ENCODE measurements at regions not wholly inside any gene's neighbourhood (a gene's known extent, or its start where the extent isn't known, plus 50 kb on each side); places are given as distances from the start of the nearest gene placed in this dataset.

DNA sequence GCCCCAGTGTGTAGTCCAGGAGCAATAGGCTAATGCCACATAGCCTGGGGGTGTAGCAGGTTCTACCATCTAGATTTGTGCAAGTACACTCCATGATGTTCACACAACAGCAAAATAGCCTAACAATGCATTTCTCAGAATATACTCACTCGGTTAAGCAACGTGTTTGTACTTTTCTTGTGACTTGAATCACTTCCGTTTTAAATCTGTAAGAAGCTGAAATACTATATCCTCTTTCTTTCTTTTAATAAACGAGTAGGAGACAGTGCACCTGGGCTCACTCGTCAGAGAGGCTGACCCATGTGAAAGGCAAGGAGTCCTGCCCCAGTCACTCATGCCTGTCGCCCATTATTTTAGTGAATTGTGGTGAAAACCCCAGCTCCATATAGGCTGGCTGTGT lies 201.6 kb downstream of the FOXA2 start:
- Histone ChIP-seq H3K27me3 (ENCODE audit: insufficient read depth, low read depth) (no peaks in the 10 kb centered on the region), H3K4me2 (no peak overlapping the region), H3K4me3 (no peak overlapping the region), H4K20me1 (ENCODE audit: insufficient read depth) (no peaks in the 10 kb centered on the region), H2AFZ (0 out of 2 replicates have a peak overlapping the region, but pooled peaks have one; percentile 30), H3K36me3 (ENCODE audit: low read depth) (no peaks in the 10 kb centered on the region), H3K27ac (peak overlapping the region; percentile 55), H3K4me1 (replicated peaks; ENCODE audit: insufficient read depth) (peaks cover 45% of the 10 kb centered on the region), H3F3A (ENCODE audit: insufficient read depth, low read depth) (peaks cover 18% of the 10 kb centered on the region), H3K9me2 (ENCODE audit: insufficient read depth) (no peaks in the 10 kb centered on the region), H3K9me3 (ENCODE audit: insufficient read depth, low read depth) (0 out of 2 replicates have a peak, but pooled peaks cover 6% of the 10 kb centered on the region), H3K79me2 (ENCODE audit: low read depth) (no peaks in the 10 kb centered on the region)
- peak in 1 of 2 experiments; percentile 49 for DNase-seq
- ChIA-PET POLR2A (ENCODE audit: unreplicated experiment) (no interaction called here), CTCF (interaction anchor here (0.5 kb wide), 1 partner anchor 65 kb away, joined by 4 read pairs; no protein-coding TSS in a partner anchor)
- intact Hi-C loops (cut with micrococcal nuclease; ENCODE audit: unreplicated experiment): no loop called here
- no TSS peak for BruUV-seq (replicated peaks)
- no peak for TF ChIP-seq EZH2 (IDR thresholded peaks at IDR 0.05; ENCODE audit: low read depth)
- TF ChIP-seq, protein P1, sequence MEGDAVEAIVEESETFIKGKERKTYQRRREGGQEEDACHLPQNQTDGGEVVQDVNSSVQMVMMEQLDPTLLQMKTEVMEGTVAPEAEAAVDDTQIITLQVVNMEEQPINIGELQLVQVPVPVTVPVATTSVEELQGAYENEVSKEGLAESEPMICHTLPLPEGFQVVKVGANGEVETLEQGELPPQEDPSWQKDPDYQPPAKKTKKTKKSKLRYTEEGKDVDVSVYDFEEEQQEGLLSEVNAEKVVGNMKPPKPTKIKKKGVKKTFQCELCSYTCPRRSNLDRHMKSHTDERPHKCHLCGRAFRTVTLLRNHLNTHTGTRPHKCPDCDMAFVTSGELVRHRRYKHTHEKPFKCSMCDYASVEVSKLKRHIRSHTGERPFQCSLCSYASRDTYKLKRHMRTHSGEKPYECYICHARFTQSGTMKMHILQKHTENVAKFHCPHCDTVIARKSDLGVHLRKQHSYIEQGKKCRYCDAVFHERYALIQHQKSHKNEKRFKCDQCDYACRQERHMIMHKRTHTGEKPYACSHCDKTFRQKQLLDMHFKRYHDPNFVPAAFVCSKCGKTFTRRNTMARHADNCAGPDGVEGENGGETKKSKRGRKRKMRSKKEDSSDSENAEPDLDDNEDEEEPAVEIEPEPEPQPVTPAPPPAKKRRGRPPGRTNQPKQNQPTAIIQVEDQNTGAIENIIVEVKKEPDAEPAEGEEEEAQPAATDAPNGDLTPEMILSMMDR (conservative IDR thresholded peaks at IDR 0.05): no peak

GRCh38 chr20:22381812-22382416 lies 202.5 kb downstream of the FOXA2 start:
- peaks cover 19% of the 10 kb centered on the region for H3F3A ChIP-seq (ENCODE audit: insufficient read depth, low read depth)
- DNase-seq: no peak
- POLR2A ChIA-PET (ENCODE audit: unreplicated experiment): no interaction called here
- H3K4me3 ChIP-seq: no peak overlapping the region
- H3K27me3 ChIP-seq (ENCODE audit: insufficient read depth, low read depth): no peaks in the 10 kb centered on the region
- no peaks in the 10 kb centered on the region for H3K9me2 ChIP-seq (ENCODE audit: insufficient read depth)
- TF ChIP-seq EZH2 (IDR thresholded peaks at IDR 0.05; ENCODE audit: low read depth): no peak
- TF ChIP-seq, protein P1 (conservative IDR thresholded peaks at IDR 0.05): no peak
- 0 out of 2 replicates have a peak, but pooled peaks cover 6% of the 10 kb centered on the region for H3K9me3 ChIP-seq (ENCODE audit: insufficient read depth, low read depth)
- no TSS peak for BruUV-seq (replicated peaks)
- peak overlapping the region; percentile 55; the same call in 1 of the 2 replicates for H3K27ac ChIP-seq
- H2AFZ ChIP-seq: no peak overlapping the region
- intact Hi-C loops (cut with micrococcal nuclease; ENCODE audit: unreplicated experiment): loop anchor here (1.0 kb wide), 1 partner anchor 8 kb away; no protein-coding TSS in a partner anchor
- H4K20me1 ChIP-seq (ENCODE audit: insufficient read depth): no peaks in the 10 kb centered on the region
- no peak overlapping the region for H3K4me2 ChIP-seq
- no peaks in the 10 kb centered on the region for H3K79me2 ChIP-seq (ENCODE audit: low read depth)
- peaks cover 41% of the 10 kb centered on the region for H3K4me1 ChIP-seq (replicated peaks; ENCODE audit: insufficient read depth)
- H3K36me3 ChIP-seq (ENCODE audit: low read depth): no peaks in the 10 kb centered on the region
- CTCF ChIA-PET: no interaction called here

- peak overlapping the region; percentile 30 for H3K4me2 ChIP-seq
- intact Hi-C loops (cut with micrococcal nuclease; ENCODE audit: unreplicated experiment): loop anchor here (5.0 kb wide), 1 partner anchor 413 kb away; no protein-coding TSS in a partner anchor
- H2AFZ ChIP-seq: no peak overlapping the region
- H3K27me3 ChIP-seq (ENCODE audit: insufficient read depth, low read depth): no peaks in the 10 kb centered on the region
- H3F3A ChIP-seq (ENCODE audit: insufficient read depth, low read depth): peaks cover 39% of the 10 kb centered on the region
- H3K79me2 ChIP-seq (ENCODE audit: low read depth): no peaks in the 10 kb centered on the region
- H3K36me3 ChIP-seq (ENCODE audit: low read depth): no peaks in the 10 kb centered on the region
- no peaks in the 10 kb centered on the region for H4K20me1 ChIP-seq (ENCODE audit: insufficient read depth)
- ChIA-PET CTCF (interaction anchor here (0.5 to 0.6 kb wide), 3 partner anchors 40 to 248 kb away, joined by 3 to 5 read pairs (median 4); no protein-coding TSS in a partner anchor), POLR2A (ENCODE audit: unreplicated experiment) (interaction anchor here (0.7 kb wide), 1 partner anchor 504 kb away, joined by 3 read pairs; no protein-coding TSS in a partner anchor)
- 0 out of 2 replicates have a peak, but pooled peaks cover 6% of the 10 kb centered on the region for H3K9me3 ChIP-seq (ENCODE audit: insufficient read depth, low read depth)
- H3K27ac ChIP-seq: peak overlapping the region; percentile 69
- TF ChIP-seq EZH2 (IDR thresholded peaks at IDR 0.05; ENCODE audit: low read depth): no peak
- TF ChIP-seq, protein P1 (conservative IDR thresholded peaks at IDR 0.05): no peak
- no peaks in the 10 kb centered on the region for H3K9me2 ChIP-seq (ENCODE audit: insufficient read depth)
- peaks cover 62% of the 10 kb centered on the region for H3K4me1 ChIP-seq (replicated peaks; ENCODE audit: insufficient read depth)
- peak; percentile 83 to 85 for DNase-seq
- H3K4me3 ChIP-seq: no peak overlapping the region
- no TSS peak for BruUV-seq (replicated peaks)
Observed at GRCh38 chr20:22379472-22379871, 204.9 kb downstream of the FOXA2 start.
